HCT116 (cell line): ENCODE measurements at regions not wholly inside any gene's neighbourhood (a gene's known extent, or its start where the extent isn't known, plus 50 kb on each side); places are given as distances from the start of the nearest gene placed in this dataset.

ENCODE experiments used
- ATAC-seq: fragments of 200-7000 bp; cut with Tn5 transposase; 2 replicates; pipeline ENCODE4 v1.9.1; 2020; ENCODE audit warnings: mild to moderate bottlenecking, moderate library complexity
- BruUV-seq: library from RNA; stranded (reverse); fragments of 400-500 nt; replicated peaks from 2 replicates; lab custom pipeline; 2021; lab: Mats Ljungman, UMichigan
- CTCF ChIA-PET: fragments of 300-600 bp; sonication (Branson Sonifier 250); formaldehyde crosslinking; loops from one replicate; lab custom pipeline; 2021; ENCODE audit warnings: antibody characterized with exemption; lab: Charles Lee
- POLR2A ChIA-PET: fragments of 300-600, 350-600 bp; sonication (Branson Sonifier 250); formaldehyde crosslinking; loops from one replicate; lab custom pipeline; 2021; ENCODE audit warnings: antibody characterized with exemption; lab: Charles Lee
- RAD21 ChIA-PET, 2 experiments: fragments of 300-600 bp; sonication (Branson Sonifier 250); formaldehyde crosslinking; loops; one replicate each; lab custom pipeline; 2023; ENCODE audit warnings: low total read pairs in 2 of 2; ENCODE audit not compliant: uncharacterized antibody in 2 of 2, unreplicated experiment in 2 of 2, low non-redundant PET in 1 of 2; lab: Charles Lee
- DNase-seq: peaks from one replicate; pipeline ENCODE4 v3.0.0-alpha.2; 2010; ENCODE audit warnings: low read depth, low spot score
- H2AFZ ChIP-seq: fragments of 200-600 bp; shearing (Covaris generic), sonication (generic); 2 replicates; pipeline ENCODE4 v1.6.1; 2017; ENCODE audit warnings: low read depth, mixed run types, mixed read lengths, antibody characterized with exemption, low read length; ENCODE audit not compliant: poor library complexity, severe bottlenecking
- H3K27ac ChIP-seq: 2 replicates; pipeline ENCODE4 v1.5.1; 2012; ENCODE audit warnings: low read depth, low read length
- H3K27me3 ChIP-seq: fragments of 200-600 bp; sonication (generic); 2 replicates; pipeline ENCODE4 v1.6.1; 2016; ENCODE audit warnings: mixed run types, low read length, mixed read lengths; ENCODE audit not compliant: insufficient read depth
- H3K36me3 ChIP-seq, 2 experiments: fragments of 200-500 bp in 1 of 2; fragments of 200-600 bp in 1 of 2; sonication (Bioruptor generic) in 1 of 2; sonication (generic) in 1 of 2; 2 replicates each; pipeline versions ENCODE4 v1.5.1 to v1.6.1; 2014 to 2016; ENCODE audit warnings: low read length in 2 of 2, inconsistent platforms in 1 of 2, mixed read lengths in 1 of 2, mixed run types in 1 of 2; ENCODE audit not compliant: insufficient read depth in 2 of 2, control insufficient read depth in 1 of 2
- H3K4me1 ChIP-seq, 2 experiments: fragments of 200-600 bp in 1 of 2; sonication (generic) in 1 of 2; 2 replicates each; pipeline versions ENCODE4 v1.5.1 to v1.6.1; 2012 to 2017; ENCODE audit warnings: low read length in 2 of 2, inconsistent platforms in 1 of 2, mild to moderate bottlenecking in 1 of 2, mixed read lengths in 1 of 2, mixed run types in 1 of 2, moderate library complexity in 1 of 2; ENCODE audit not compliant: insufficient read depth in 2 of 2, control insufficient read depth in 1 of 2
- H3K4me2 ChIP-seq: fragments of 200-600 bp; sonication (generic); 2 replicates; pipeline ENCODE4 v1.6.1; 2017; ENCODE audit warnings: mixed run types, low read length, mixed read lengths
- H3K4me3 ChIP-seq, 2 experiments: fragments of 200-600 bp in 1 of 2; sonication (generic) in 1 of 2; replicated peaks in 1 of 2; 2 replicates each; pipeline ENCODE4 v1.5.1; 2011 to 2016; ENCODE audit warnings: low read length in 2 of 2, control low read depth in 1 of 2, low read depth in 1 of 2, mild to moderate bottlenecking in 1 of 2, mixed read lengths in 1 of 2, mixed run types in 1 of 2
- H3K79me2 ChIP-seq: fragments of 200-600 bp; sonication (generic); 2 replicates; pipeline ENCODE4 v1.6.1; 2017; ENCODE audit warnings: mild to moderate bottlenecking, mixed run types, low read length, moderate library complexity, mixed read lengths; ENCODE audit not compliant: insufficient read depth
- H3K9ac ChIP-seq: fragments of 200-600 bp; sonication (generic); 2 replicates; pipeline ENCODE4 v1.6.1; 2016; ENCODE audit warnings: low read length, mixed read lengths
- H3K9me2 ChIP-seq: fragments of 200-600 bp; sonication (generic), shearing (Covaris generic); 2 replicates; pipeline ENCODE4 v1.6.1; 2017; ENCODE audit warnings: mixed run types, mild to moderate bottlenecking, moderate library complexity; ENCODE audit not compliant: insufficient read depth
- H3K9me3 ChIP-seq, 2 experiments: fragments of 200-500 bp in 1 of 2; fragments of 200-600 bp in 1 of 2; sonication (Bioruptor generic) in 1 of 2; sonication (generic) in 1 of 2; 2 replicates each; pipeline ENCODE4 v1.6.1; 2014 to 2017; ENCODE audit warnings: low read length in 2 of 2, mixed read lengths in 2 of 2, inconsistent platforms in 1 of 2, low read depth in 1 of 2, mild to moderate bottlenecking in 1 of 2, mixed run types in 1 of 2, moderate library complexity in 1 of 2; ENCODE audit not compliant: control insufficient read depth in 1 of 2, insufficient read depth in 1 of 2
- H4K20me1 ChIP-seq: fragments of 200-600 bp; sonication (generic), shearing (Covaris generic); 2 replicates; pipeline ENCODE4 v1.6.1; 2017; ENCODE audit warnings: mixed run types, mild to moderate bottlenecking, moderate library complexity; ENCODE audit not compliant: insufficient read depth
- ATF3 ChIP-seq: IDR thresholded peaks from 2 replicates; pipeline ENCODE4 v1.6.1; 2012
- CTCF ChIP-seq, 3 experiments: fragments of 200-600 bp in 1 of 3; sonication (generic) in 1 of 3; IDR thresholded peaks in 2 of 3; conservative IDR thresholded peaks in 1 of 3; 2 replicates each; pipeline ENCODE4 v1.5.1; 2012 to 2017; ENCODE audit warnings: low read depth in 2 of 3, low read length in 2 of 3, antibody characterized with exemption in 1 of 3, borderline replicate concordance in 1 of 3, control low read depth in 1 of 3, mild to moderate bottlenecking in 1 of 3, mixed read lengths in 1 of 3, mixed run types in 1 of 3, moderate library complexity in 1 of 3; ENCODE audit not compliant: insufficient read depth in 1 of 3
- EGR1 ChIP-seq: IDR thresholded peaks from 2 replicates; pipeline ENCODE4 v1.6.1; 2012; ENCODE audit warnings: low read depth
- EZH2 ChIP-seq: fragments of 200-600 bp; sonication (generic); IDR thresholded peaks from 2 replicates; pipeline ENCODE4 v1.6.1; 2017; ENCODE audit warnings: antibody characterized with exemption, mixed run types
- EZH2phosphoT487 ChIP-seq: fragments of 200-600 bp; IDR thresholded peaks from 2 replicates; pipeline ENCODE4 v1.6.1; 2018; ENCODE audit warnings: antibody characterized with exemption, borderline replicate concordance
- FOSL1 ChIP-seq: IDR thresholded peaks from 2 replicates; pipeline ENCODE4 v1.6.1; 2012; ENCODE audit warnings: low read depth
- MAX ChIP-seq: IDR thresholded peaks from 2 replicates; pipeline ENCODE4 v1.6.1; 2012
- POLR2A ChIP-seq: IDR thresholded peaks from 2 replicates; pipeline ENCODE4 v1.7.0; 2011; ENCODE audit warnings: borderline replicate concordance; ENCODE audit not compliant: insufficient read depth, insufficient read length; ENCODE audit errors: extremely low read depth
- POLR2AphosphoS5 ChIP-seq: IDR thresholded peaks from 2 replicates; pipeline ENCODE4 v1.6.1; 2011; ENCODE audit warnings: mild to moderate bottlenecking, low read depth, low read length, moderate library complexity
- RAD21 ChIP-seq: IDR thresholded peaks from 2 replicates; pipeline ENCODE4 v1.6.1; 2012; ENCODE audit warnings: low read depth, mild to moderate bottlenecking
- REST ChIP-seq: IDR thresholded peaks from 2 replicates; pipeline ENCODE4 v1.6.1; 2012; ENCODE audit warnings: low read depth
- SP1 ChIP-seq: IDR thresholded peaks from 2 replicates; pipeline ENCODE4 v1.6.1; 2012; ENCODE audit warnings: low read depth
- SRF ChIP-seq: IDR thresholded peaks from 2 replicates; pipeline ENCODE4 v1.6.1; 2012; ENCODE audit warnings: low read depth
- ZNF274 ChIP-seq: fragments of 200-500 bp; sonication (Bioruptor generic); IDR thresholded peaks from 2 replicates; pipeline ENCODE4 v1.6.1; 2014; ENCODE audit warnings: mild to moderate bottlenecking, low read depth, low read length, inconsistent platforms
- intact Hi-C: fragments of 100-400 bp; cut with micrococcal nuclease; formaldehyde crosslinking; loops from 2 replicates; pipeline ENCODE4 v1.10.0; 2022

GRCh38 chr4:92066485-92066884 lies 237.3 kb upstream of the GRID2 start:
- no peaks in the 10 kb centered on the region for H3K4me1 ChIP-seq
- H3K9me2 ChIP-seq, result no peaks in the 10 kb centered on the region
- H3K27ac ChIP-seq, result no peak overlapping the region
- H3K4me3 ChIP-seq, result no peak overlapping the region
- no peak overlapping the region for H3K4me2 ChIP-seq
- no peak for TF ChIP-seq FOSL1
- TF ChIP-seq CTCF (IDR thresholded peaks at IDR 0.05 in 2 of 3, conservative IDR thresholded peaks at IDR 0.05 in 1 of 3; ENCODE audit: borderline replicate concordance in 1 of 3, insufficient read depth in 1 of 3, low read depth in 2 of 3, low read length in 2 of 3), result no peak
- TF ChIP-seq EZH2phosphoT487, result no peak
- no peak for TF ChIP-seq POLR2AphosphoS5
- TF ChIP-seq REST, result no peak
- TF ChIP-seq RAD21, result no peak
- no peak for TF ChIP-seq EGR1
- no peak for TF ChIP-seq EZH2
- no peak for TF ChIP-seq POLR2A
- TF ChIP-seq ZNF274, result no peak
- TF ChIP-seq MAX, result no peak
- no peak for TF ChIP-seq SRF
- TF ChIP-seq SP1, result no peak
- no peak for TF ChIP-seq ATF3
- BruUV-seq, result no TSS peak
- H3K9ac ChIP-seq, result no peak overlapping the region
- no peaks in the 10 kb centered on the region for H3K79me2 ChIP-seq
- POLR2A ChIA-PET, result no interaction called here
- H4K20me1 ChIP-seq, result no peaks in the 10 kb centered on the region
- no peaks in the 10 kb centered on the region for H3K36me3 ChIP-seq
- ATAC-seq (no peak), DNase-seq (no peak)
- RAD21 ChIA-PET, result no interaction called here
- CTCF ChIA-PET, result no interaction called here
- intact Hi-C loops, result no loop called here
- no peaks in the 10 kb centered on the region for H3K27me3 ChIP-seq
- H3K9me3 ChIP-seq, result no peaks in the 10 kb centered on the region; a peak in 2 of 4 replicates
- no peak overlapping the region for H2AFZ ChIP-seq
